ENCODE measurements at regions not wholly inside any gene's neighbourhood (a gene's known extent, or its start where the extent isn't known, plus 50 kb on each side); places are given as distances from the start of the nearest gene placed in this dataset.

DNA sequence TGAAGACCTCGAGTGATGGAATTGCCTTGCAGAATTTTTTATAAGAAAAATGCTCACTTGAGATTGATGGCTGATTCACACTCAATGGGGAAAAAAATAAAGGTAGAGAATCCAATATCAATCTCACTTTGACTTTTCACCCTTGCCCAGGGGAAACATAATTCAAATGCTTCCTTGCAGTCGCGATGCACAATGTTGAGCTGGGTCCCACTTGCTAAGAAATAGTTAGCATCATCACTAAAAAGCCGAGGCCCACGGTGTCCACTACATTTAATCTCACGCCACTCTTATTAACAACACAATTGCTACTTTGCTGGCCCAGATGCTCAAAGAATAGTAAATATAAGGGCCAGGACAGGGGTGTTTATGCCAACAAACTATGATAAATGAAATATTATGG is 223.4 kb downstream of the SPTSSA start:
- DNase-seq (ENCODE audit: low read depth): no peak
- H3K4me3 ChIP-seq (ENCODE audit: low read depth, low read length): no peak overlapping the region
- TF ChIP-seq, protein P1, sequence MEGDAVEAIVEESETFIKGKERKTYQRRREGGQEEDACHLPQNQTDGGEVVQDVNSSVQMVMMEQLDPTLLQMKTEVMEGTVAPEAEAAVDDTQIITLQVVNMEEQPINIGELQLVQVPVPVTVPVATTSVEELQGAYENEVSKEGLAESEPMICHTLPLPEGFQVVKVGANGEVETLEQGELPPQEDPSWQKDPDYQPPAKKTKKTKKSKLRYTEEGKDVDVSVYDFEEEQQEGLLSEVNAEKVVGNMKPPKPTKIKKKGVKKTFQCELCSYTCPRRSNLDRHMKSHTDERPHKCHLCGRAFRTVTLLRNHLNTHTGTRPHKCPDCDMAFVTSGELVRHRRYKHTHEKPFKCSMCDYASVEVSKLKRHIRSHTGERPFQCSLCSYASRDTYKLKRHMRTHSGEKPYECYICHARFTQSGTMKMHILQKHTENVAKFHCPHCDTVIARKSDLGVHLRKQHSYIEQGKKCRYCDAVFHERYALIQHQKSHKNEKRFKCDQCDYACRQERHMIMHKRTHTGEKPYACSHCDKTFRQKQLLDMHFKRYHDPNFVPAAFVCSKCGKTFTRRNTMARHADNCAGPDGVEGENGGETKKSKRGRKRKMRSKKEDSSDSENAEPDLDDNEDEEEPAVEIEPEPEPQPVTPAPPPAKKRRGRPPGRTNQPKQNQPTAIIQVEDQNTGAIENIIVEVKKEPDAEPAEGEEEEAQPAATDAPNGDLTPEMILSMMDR (IDR thresholded peaks at IDR 0.05; ENCODE audit: low read depth, low read length, missing control alignments): no peak

DNA sequence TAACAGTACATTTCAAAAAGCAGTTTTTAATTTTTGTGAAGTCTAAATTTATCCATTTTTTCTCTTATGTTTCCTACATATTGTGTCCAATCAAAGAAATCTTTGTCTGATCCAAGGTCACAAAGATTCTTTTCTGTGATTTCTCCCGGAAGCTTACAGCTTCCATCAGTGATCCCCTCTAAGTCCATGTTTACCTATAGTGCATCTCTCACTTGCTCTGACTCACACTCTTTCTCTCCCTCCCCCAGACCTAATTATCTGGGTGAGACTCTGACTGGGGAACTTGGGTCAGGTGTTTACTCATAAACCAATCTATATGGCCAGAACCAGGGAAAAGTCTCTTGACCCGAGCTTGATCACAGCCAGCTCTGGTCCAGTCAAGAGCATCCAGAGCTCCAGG is 224.4 kb downstream of the SPTSSA start:
- H3K4me3 ChIP-seq (ENCODE audit: low read depth, low read length): no peak overlapping the region
- TF ChIP-seq, protein P1 (IDR thresholded peaks at IDR 0.05; ENCODE audit: low read depth, low read length, missing control alignments): no peak

DNA sequence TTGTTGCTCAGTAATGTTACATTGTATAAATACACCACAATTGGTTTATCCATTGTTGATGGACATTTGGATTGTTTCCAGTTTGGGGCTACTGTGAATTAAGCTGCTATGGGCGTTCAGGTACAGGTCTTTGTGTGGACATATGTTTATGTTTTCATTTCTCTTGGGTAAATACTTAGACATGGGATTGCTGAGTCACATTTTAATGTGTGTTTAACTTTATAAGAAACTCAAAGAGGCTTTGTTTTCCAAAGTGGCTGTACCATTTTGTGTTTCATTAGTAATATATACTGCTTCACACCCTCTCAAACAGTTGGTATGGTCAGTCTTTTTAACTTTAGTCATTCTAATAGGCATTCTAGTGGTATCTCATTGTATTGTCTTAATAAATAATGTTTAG is 225.0 kb downstream of the SPTSSA start:
- no peak overlapping the region for H3K4me3 ChIP-seq (ENCODE audit: low read depth, low read length)
- TF ChIP-seq, protein P1 (IDR thresholded peaks at IDR 0.05; ENCODE audit: low read depth, low read length, missing control alignments): no peak
- DNase-seq (ENCODE audit: low read depth): no peak

More for the DNA sequence above, 224.4 kb downstream of the SPTSSA start:
- DNase-seq (ENCODE audit: low read depth): no peak

DNA sequence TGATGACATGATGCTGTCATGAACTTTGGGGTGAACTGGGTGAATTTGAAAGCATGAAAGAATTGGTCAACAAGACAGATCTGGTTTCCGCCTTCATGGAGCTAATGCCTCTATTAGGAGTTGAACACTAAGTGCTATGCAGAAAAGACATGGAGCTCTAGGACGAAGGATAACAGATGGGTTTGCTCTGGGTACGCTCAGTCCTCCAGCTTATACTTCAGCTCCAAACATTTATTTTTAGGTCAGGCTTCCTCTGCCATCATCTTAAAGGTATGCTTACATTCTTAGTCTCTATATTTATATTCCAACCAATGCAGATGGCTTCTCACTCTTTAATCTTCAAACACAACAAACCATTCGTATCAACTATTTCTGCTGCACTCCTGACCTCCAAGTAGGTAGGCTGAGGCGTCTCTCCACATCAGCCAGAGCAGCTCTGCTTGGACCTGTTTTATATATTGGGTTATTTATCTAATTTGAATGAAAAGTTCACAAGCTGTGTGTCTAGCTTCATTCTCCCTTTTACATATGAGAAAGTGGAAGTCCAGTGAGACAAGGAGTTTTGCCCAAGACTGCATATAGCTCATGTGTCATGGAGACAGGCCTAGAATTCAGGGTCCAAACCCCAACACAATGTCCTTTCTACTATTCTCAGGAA is 226.3 kb downstream of the SPTSSA start:
- DNase-seq (ENCODE audit: low read depth): no peak
- TF ChIP-seq, protein P1 (IDR thresholded peaks at IDR 0.05; ENCODE audit: low read depth, low read length, missing control alignments): no peak
- H3K4me3 ChIP-seq (ENCODE audit: low read depth, low read length): no peak overlapping the region

DNA sequence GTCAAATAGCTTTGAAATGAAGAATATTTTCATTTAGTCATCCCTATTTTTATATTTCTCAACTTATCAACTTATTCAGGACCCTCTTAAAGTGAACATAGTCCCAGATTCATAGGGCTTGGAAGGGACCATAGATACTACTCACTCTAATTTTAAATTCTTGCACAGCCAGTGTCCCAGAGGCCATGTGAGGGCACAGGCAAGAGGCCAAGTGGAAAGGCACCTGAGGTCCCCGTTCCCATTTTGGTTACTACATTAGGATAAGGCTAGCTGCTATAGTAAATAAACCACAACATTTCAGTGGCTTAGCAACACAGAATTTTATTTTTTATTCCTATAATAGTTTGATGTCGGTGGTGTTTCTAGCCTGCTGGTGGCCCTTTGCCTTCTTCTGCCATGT is 227.8 kb downstream of the SPTSSA start:
- no peak for DNase-seq (ENCODE audit: low read depth)
- no peak overlapping the region for H3K4me3 ChIP-seq (ENCODE audit: low read depth, low read length)

DNA sequence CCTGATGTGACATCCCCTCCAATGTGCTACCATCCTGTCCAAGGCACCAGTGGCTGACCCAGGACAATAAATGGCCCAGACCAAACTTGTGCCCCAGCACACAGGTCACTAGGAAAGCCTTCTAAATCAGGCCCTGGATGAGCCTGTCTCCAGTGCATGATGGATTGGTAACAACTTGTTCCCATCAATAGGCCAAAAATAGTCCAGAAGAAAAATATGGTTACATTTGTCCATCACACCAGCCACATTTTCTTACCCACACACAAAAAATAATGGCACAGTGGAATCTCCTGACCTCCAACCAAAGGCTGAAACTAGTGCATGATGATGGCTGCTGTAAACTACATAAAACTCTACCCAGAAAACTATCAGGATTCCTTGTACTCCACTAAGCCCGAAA is 228.4 kb downstream of the SPTSSA start:
- DNase-seq (ENCODE audit: low read depth): no peak
- TF ChIP-seq, protein P1 (IDR thresholded peaks at IDR 0.05; ENCODE audit: low read depth, low read length, missing control alignments): no peak
- H3K4me3 ChIP-seq (ENCODE audit: low read depth, low read length): no peak overlapping the region

More for the DNA sequence above, 227.8 kb downstream of the SPTSSA start:
- TF ChIP-seq, protein P1 (IDR thresholded peaks at IDR 0.05; ENCODE audit: low read depth, low read length, missing control alignments): no peak

DNA sequence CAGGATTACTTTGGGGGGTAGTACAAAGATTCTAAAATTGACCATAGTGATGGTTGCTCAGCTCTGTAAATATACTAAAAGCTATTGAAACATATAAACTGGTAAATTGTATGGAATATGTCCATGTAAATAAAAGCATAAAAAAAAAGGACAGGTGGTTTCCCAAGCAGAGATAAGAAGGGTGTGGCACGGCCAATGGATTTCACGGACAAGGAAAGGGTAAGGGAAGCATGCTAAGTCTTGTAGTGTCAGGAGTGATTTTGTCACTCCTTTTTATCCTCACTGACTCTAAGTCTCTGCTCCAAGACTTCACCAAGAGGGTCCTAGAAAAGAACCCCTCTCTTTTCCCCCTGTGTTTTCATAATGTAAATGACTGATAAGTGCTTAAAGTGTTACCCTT is 229.2 kb downstream of the SPTSSA start:
- no peak overlapping the region for H3K4me3 ChIP-seq (ENCODE audit: low read depth, low read length)
- TF ChIP-seq, protein P1 (IDR thresholded peaks at IDR 0.05; ENCODE audit: low read depth, low read length, missing control alignments): no peak
- DNase-seq (ENCODE audit: low read depth): no peak

All from GM12864 (cell line).